Osteocyte (in vitro differentiated cells): ENCODE measurements at regions not wholly inside any gene's neighbourhood (a gene's known extent, or its start where the extent isn't known, plus 50 kb on each side); places are given as distances from the start of the nearest gene placed in this dataset.
"Not testable (repeated sequence)": the region's sequence is repeated elsewhere in the genome, so short reads cannot be mapped to it uniquely, and the experiment has no call there.

Source experiments
- DNase-seq: peaks from one replicate; pipeline ENCODE4 v3.0.0; 2021; ENCODE audit warnings: mixed read lengths; ENCODE audit not compliant: unreplicated experiment; ENCODE audit errors: extremely low spot score
- H3K27ac Mint-ChIP-seq: one replicate; pipeline ENCODE4 v1.8.0; 2021; ENCODE audit warnings: mild to moderate bottlenecking, mixed read lengths; ENCODE audit not compliant: unreplicated experiment
- H3K27me3 Mint-ChIP-seq: one replicate; pipeline ENCODE4 v1.8.0; 2021; ENCODE audit warnings: mixed read lengths; ENCODE audit not compliant: unreplicated experiment
- H3K36me3 Mint-ChIP-seq: one replicate; pipeline ENCODE4 v1.8.0; 2021; ENCODE audit warnings: mixed read lengths; ENCODE audit not compliant: unreplicated experiment
- H3K4me1 Mint-ChIP-seq: one replicate; pipeline ENCODE4 v1.8.0; 2021; ENCODE audit warnings: mixed read lengths; ENCODE audit not compliant: unreplicated experiment
- H3K4me3 Mint-ChIP-seq: one replicate; pipeline ENCODE4 v1.8.0; 2021; ENCODE audit warnings: mild to moderate bottlenecking, moderate library complexity, mixed read lengths; ENCODE audit not compliant: unreplicated experiment
- H3K9me3 Mint-ChIP-seq: one replicate; pipeline ENCODE4 v1.8.0; 2021; ENCODE audit warnings: mixed read lengths; ENCODE audit not compliant: unreplicated experiment
- CTCF ChIP-seq: fragments of 200-600 bp; sonication (generic); IDR thresholded peaks from 2 replicates; pipeline ENCODE4 v1.5.0; 2021; ENCODE audit warnings: antibody characterized with exemption, mild to moderate bottlenecking, moderate library complexity

GRCh38 chr20:53862490-53862889 is 207.9 kb downstream of the BCAS1 start:
- not testable (repeated sequence) for H3K27ac Mint-ChIP-seq, H3K4me3 Mint-ChIP-seq, H3K36me3 Mint-ChIP-seq, H3K9me3 Mint-ChIP-seq, H3K27me3 Mint-ChIP-seq, DNase-seq
- peaks cover 39% of the 10 kb centered on the region for H3K4me1 Mint-ChIP-seq

GRCh38 chr20:53862136-53862397 is 208.3 kb downstream of the BCAS1 start:
- DNase-seq, H3K4me3 Mint-ChIP-seq, H3K9me3 Mint-ChIP-seq, H3K36me3 Mint-ChIP-seq, H3K27me3 Mint-ChIP-seq, H3K27ac Mint-ChIP-seq: not testable (repeated sequence)
- H3K4me1 Mint-ChIP-seq = peaks cover 35% of the 10 kb centered on the region

GRCh38 chr20:53859684-53860083 is 210.7 kb downstream of the BCAS1 start:
- Mint-ChIP-seq H3K27ac (no peak overlapping the region), H3K4me1 (peaks cover 15% of the 10 kb centered on the region), H3K36me3 (no peaks in the 10 kb centered on the region), H3K4me3 (no peak overlapping the region), H3K9me3 (no peaks in the 10 kb centered on the region), H3K27me3 (no peaks in the 10 kb centered on the region)
- no peak for TF ChIP-seq CTCF
- no peak for DNase-seq

- H3K9me3 Mint-ChIP-seq, H3K27me3 Mint-ChIP-seq, H3K36me3 Mint-ChIP-seq, DNase-seq, H3K27ac Mint-ChIP-seq, H3K4me1 Mint-ChIP-seq, H3K4me3 Mint-ChIP-seq: not testable (repeated sequence)
These were observed 211.4 kb downstream of the BCAS1 start for GRCh38 chr20:53859009-53859408.

GRCh38 chr20:53858516-53858915 is 211.9 kb downstream of the BCAS1 start:
- not testable (repeated sequence) for DNase-seq, H3K4me1 Mint-ChIP-seq, H3K27ac Mint-ChIP-seq, H3K36me3 Mint-ChIP-seq, H3K27me3 Mint-ChIP-seq, H3K4me3 Mint-ChIP-seq, H3K9me3 Mint-ChIP-seq

- TF ChIP-seq CTCF = no peak
- Mint-ChIP-seq H3K4me3 (no peak overlapping the region), H3K36me3 (no peaks in the 10 kb centered on the region), H3K27ac (no peak overlapping the region), H3K9me3 (no peaks in the 10 kb centered on the region), H3K27me3 (no peaks in the 10 kb centered on the region), H3K4me1 (peaks cover 4% of the 10 kb centered on the region)
- DNase-seq = no peak
These were observed 212.6 kb downstream of the BCAS1 start for GRCh38 chr20:53857723-53858236.

- no peak for DNase-seq
- H3K4me1 Mint-ChIP-seq = peaks cover 10% of the 10 kb centered on the region
- no peak overlapping the region for H3K27ac Mint-ChIP-seq
- TF ChIP-seq CTCF = no peak
- H3K27me3 Mint-ChIP-seq = no peaks in the 10 kb centered on the region
- H3K9me3 Mint-ChIP-seq = no peaks in the 10 kb centered on the region
- H3K36me3 Mint-ChIP-seq = no peaks in the 10 kb centered on the region
- H3K4me3 Mint-ChIP-seq = no peak overlapping the region
These were observed 213.8 kb downstream of the BCAS1 start for GRCh38 chr20:53856300-53857295.
